ENCODE measurements at regions not wholly inside any gene's neighbourhood (a gene's known extent, or its start where the extent isn't known, plus 50 kb on each side); places are given as distances from the start of the nearest gene placed in this dataset.

GRCh38 chr10:84762754-84763394 lies 434.5 kb downstream of the CCSER2 start:
- Histone ChIP-seq H3K36me3 (no peaks in the 10 kb centered on the region), H3K4me1 (peaks cover 0 to 8% (median 3%) of the 10 kb centered on the region in 4 donors), H3K27ac (no peak overlapping the region), H3K9me3 (no peaks in the 10 kb centered on the region), H3K4me3 (no peak overlapping the region), H3K27me3 (no peaks in the 10 kb centered on the region)
- in situ Hi-C loops (cut with MboI; ENCODE audit: low pct_ligation_motif_present in 1 of 4, low pct_unique_long_range_greater_than_20kb in 1 of 4, low sequenced_read_pairs in 3 of 4) (no loop called here), intact Hi-C loops (cut with DNase I; ENCODE audit: low total_unique reads) (no loop called here)
- WGBS, 2 donors (ENCODE audit: low coverage in 1 of 2), result 80 to 89% methylated on average over 3 to 14 of the region's 16 CpGs
- TF ChIP-seq EP300 (IDR thresholded peaks at IDR 0.05; ENCODE audit: low read depth) (no peak), POLR2A (IDR thresholded peaks at IDR 0.05) (no peak), POLR2AphosphoS5 (IDR thresholded peaks at IDR 0.05) (no peak), CTCF (IDR thresholded peaks at IDR 0.05) (no peak)
- DNase-seq, result no peak

- Histone ChIP-seq H3K36me3 (no peaks in the 10 kb centered on the region), H3K27ac (no peak overlapping the region), H3K27me3 (no peaks in the 10 kb centered on the region), H3K9me3 (no peaks in the 10 kb centered on the region), H3K4me3 (no peak overlapping the region), H3K4me1 (peaks cover 0 to 8% (median 3%) of the 10 kb centered on the region in 4 donors)
- whole genome bisulfite sequencing, 2 donors (ENCODE audit: low coverage in 1 of 2), result 24 to 38% methylated on average over 3 of the region's 3 CpGs
- no peak for TF ChIP-seq EP300 (IDR thresholded peaks at IDR 0.05; ENCODE audit: low read depth)
- no peak for TF ChIP-seq CTCF (IDR thresholded peaks at IDR 0.05)
- TF ChIP-seq POLR2AphosphoS5 (IDR thresholded peaks at IDR 0.05), result no peak
- no peak for TF ChIP-seq POLR2A (IDR thresholded peaks at IDR 0.05)
- in situ Hi-C loops (cut with MboI; ENCODE audit: low pct_ligation_motif_present in 1 of 4, low pct_unique_long_range_greater_than_20kb in 1 of 4, low sequenced_read_pairs in 3 of 4), result no loop called here
- DNase-seq, result no peak
- intact Hi-C loops (cut with DNase I; ENCODE audit: low total_unique reads), result no loop called here
Observed at GRCh38 chr10:84763965-84764364, 435.6 kb downstream of the CCSER2 start.

GRCh38 chr10:84765086-84765485 lies 436.7 kb downstream of the CCSER2 start:
- in situ Hi-C loops (cut with MboI; ENCODE audit: low pct_ligation_motif_present in 1 of 4, low pct_unique_long_range_greater_than_20kb in 1 of 4, low sequenced_read_pairs in 3 of 4), result no loop called here

GRCh38 chr10:84765656-84766055 lies 437.3 kb downstream of the CCSER2 start:
- Histone ChIP-seq H3K9me3 (no peaks in the 10 kb centered on the region), H3K27me3 (no peaks in the 10 kb centered on the region), H3K4me1 (peaks cover 0 to 8% (median 3%) of the 10 kb centered on the region in 4 donors), H3K4me3 (no peak overlapping the region), H3K36me3 (no peaks in the 10 kb centered on the region), H3K27ac (no peak overlapping the region)
- TF ChIP-seq EP300 (IDR thresholded peaks at IDR 0.05; ENCODE audit: low read depth), result no peak
- no peak for TF ChIP-seq POLR2A (IDR thresholded peaks at IDR 0.05)
- no peak for TF ChIP-seq CTCF (IDR thresholded peaks at IDR 0.05)
- no peak for TF ChIP-seq POLR2AphosphoS5 (IDR thresholded peaks at IDR 0.05)
- intact Hi-C loops (cut with DNase I; ENCODE audit: low total_unique reads), result no loop called here
- in situ Hi-C loops (cut with MboI; ENCODE audit: low pct_ligation_motif_present in 1 of 4, low pct_unique_long_range_greater_than_20kb in 1 of 4, low sequenced_read_pairs in 3 of 4), result no loop called here
- DNase-seq, result no peak

More at GRCh38 chr10:84765086-84765485, 436.7 kb downstream of the CCSER2 start:
- Histone ChIP-seq H3K4me1 (peaks cover 0 to 8% (median 3%) of the 10 kb centered on the region in 4 donors), H3K4me3 (no peak overlapping the region), H3K9me3 (no peaks in the 10 kb centered on the region), H3K27ac (no peak overlapping the region), H3K27me3 (no peaks in the 10 kb centered on the region), H3K36me3 (no peaks in the 10 kb centered on the region)
- TF ChIP-seq POLR2AphosphoS5 (IDR thresholded peaks at IDR 0.05) (no peak), POLR2A (IDR thresholded peaks at IDR 0.05) (no peak), EP300 (IDR thresholded peaks at IDR 0.05; ENCODE audit: low read depth) (no peak), CTCF (IDR thresholded peaks at IDR 0.05) (no peak)
- 76 to 92% methylated on average over 2 of the region's 2 CpGs for WGBS, 2 donors (ENCODE audit: low coverage in 1 of 2)
- intact Hi-C loops (cut with DNase I; ENCODE audit: low total_unique reads), result no loop called here
- no peak for DNase-seq

Measured in transverse colon (tissue), 4 donors.